Fibroblast of lung (primary cell): ENCODE measurements at regions not wholly inside any gene's neighbourhood (a gene's known extent, or its start where the extent isn't known, plus 50 kb on each side); places are given as distances from the start of the nearest gene placed in this dataset.

ENCODE experiments used
- EZH2 ChIP-seq: IDR thresholded peaks from 2 replicates; pipeline ENCODE4 v1.5.1; 2012; ENCODE audit warnings: low read length, control low read depth, mild to moderate bottlenecking; ENCODE audit errors: missing control alignments
- TF ChIP-seq, protein P1 (sequence below), 2 donors: IDR thresholded peaks in 1 of 2; conservative IDR thresholded peaks in 1 of 2; 1 replicate in 1 of 2; 2 replicates in 1 of 2; pipeline ENCODE4 v1.5.1; 2011 to 2012; ENCODE audit warnings: low read length in 2 of 2, control low read depth in 1 of 2, inconsistent platforms in 1 of 2, low read depth in 1 of 2, mild to moderate bottlenecking in 1 of 2

- TF ChIP-seq, protein P1, sequence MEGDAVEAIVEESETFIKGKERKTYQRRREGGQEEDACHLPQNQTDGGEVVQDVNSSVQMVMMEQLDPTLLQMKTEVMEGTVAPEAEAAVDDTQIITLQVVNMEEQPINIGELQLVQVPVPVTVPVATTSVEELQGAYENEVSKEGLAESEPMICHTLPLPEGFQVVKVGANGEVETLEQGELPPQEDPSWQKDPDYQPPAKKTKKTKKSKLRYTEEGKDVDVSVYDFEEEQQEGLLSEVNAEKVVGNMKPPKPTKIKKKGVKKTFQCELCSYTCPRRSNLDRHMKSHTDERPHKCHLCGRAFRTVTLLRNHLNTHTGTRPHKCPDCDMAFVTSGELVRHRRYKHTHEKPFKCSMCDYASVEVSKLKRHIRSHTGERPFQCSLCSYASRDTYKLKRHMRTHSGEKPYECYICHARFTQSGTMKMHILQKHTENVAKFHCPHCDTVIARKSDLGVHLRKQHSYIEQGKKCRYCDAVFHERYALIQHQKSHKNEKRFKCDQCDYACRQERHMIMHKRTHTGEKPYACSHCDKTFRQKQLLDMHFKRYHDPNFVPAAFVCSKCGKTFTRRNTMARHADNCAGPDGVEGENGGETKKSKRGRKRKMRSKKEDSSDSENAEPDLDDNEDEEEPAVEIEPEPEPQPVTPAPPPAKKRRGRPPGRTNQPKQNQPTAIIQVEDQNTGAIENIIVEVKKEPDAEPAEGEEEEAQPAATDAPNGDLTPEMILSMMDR (conservative IDR thresholded peaks at IDR 0.05 in 1 of 2, IDR thresholded peaks at IDR 0.05 in 1 of 2; ENCODE audit: low read depth in 1 of 2, low read length in 2 of 2), result no peak
- no peak for TF ChIP-seq EZH2
Observed at GRCh38 chr2:225231900-225232299, 167.6 kb upstream of the NYAP2 start.
